ENCODE measurements at regions not wholly inside any gene's neighbourhood (a gene's known extent, or its start where the extent isn't known, plus 50 kb on each side); places are given as distances from the start of the nearest gene placed in this dataset.

DNA sequence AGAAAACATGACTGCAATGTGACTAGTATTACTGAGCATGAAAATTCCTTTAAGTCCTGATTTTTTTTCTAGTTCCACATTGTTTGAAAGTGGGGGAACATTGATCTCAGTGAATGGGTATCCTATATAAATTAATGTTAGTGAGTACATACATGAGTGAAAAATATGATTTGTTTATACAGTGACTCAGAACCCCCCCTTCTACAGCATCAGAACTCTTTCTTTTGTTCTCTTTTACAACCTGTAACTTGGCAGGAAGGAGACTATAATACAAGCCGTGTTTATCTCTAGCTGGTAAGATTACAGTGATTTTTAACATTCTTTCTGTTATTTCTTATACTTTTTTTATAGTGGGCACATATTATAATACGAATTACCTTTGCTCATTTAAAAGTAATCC is 384.7 kb downstream of the PDCD6IP start:
- Histone ChIP-seq H3K4me3 (ENCODE audit: control insufficient read depth in 2 of 3, extremely low read depth in 1 of 3, insufficient read depth in 2 of 3, low read depth in 1 of 3, low read length in 3 of 3) (no peak overlapping the region), H3K36me3 (ENCODE audit: control insufficient read depth in 2 of 2, extremely low read depth in 1 of 2, insufficient read depth in 2 of 2, low read length in 2 of 2) (no peaks in the 10 kb centered on the region), H3K4me2 (ENCODE audit: control insufficient read depth, extremely low read depth, insufficient read depth, low read depth, low read length) (no peak overlapping the region), H3K27ac (ENCODE audit: control insufficient read depth, insufficient read depth, low read length) (no peak overlapping the region), H3K9me3 (ENCODE audit: control insufficient read depth, low read depth, low read length) (no peaks in the 10 kb centered on the region), H3K79me2 (ENCODE audit: control insufficient read depth, insufficient read depth, low read length) (no peaks in the 10 kb centered on the region), H4K20me1 (ENCODE audit: control insufficient read depth, extremely low read depth, insufficient read depth, low read length) (no peaks in the 10 kb centered on the region), H3K4me1 (ENCODE audit: control insufficient read depth, extremely low read depth, insufficient read depth, low read length) (no peaks in the 10 kb centered on the region), H3K9ac (ENCODE audit: control insufficient read depth, extremely low read depth, insufficient read depth, low read length) (no peak overlapping the region), H2AFZ (ENCODE audit: control insufficient read depth, low read length) (no peak overlapping the region), H3K27me3 (ENCODE audit: control insufficient read depth, extremely low read depth, insufficient read depth, low read length) (peaks cover 4% of the 10 kb centered on the region), H3K9me1 (ENCODE audit: control insufficient read depth, extremely low read depth, insufficient read depth, low read length) (no peaks in the 10 kb centered on the region)
- DNase-seq (ENCODE audit: low read depth, low spot score) (no peak), FAIRE-seq (no peak)
- dilution Hi-C loops (cut with MboI; ENCODE audit: extremely low pct_ligation_motif_present, low sequenced_read_pairs), result no loop called here
- TF ChIP-seq, protein P1, sequence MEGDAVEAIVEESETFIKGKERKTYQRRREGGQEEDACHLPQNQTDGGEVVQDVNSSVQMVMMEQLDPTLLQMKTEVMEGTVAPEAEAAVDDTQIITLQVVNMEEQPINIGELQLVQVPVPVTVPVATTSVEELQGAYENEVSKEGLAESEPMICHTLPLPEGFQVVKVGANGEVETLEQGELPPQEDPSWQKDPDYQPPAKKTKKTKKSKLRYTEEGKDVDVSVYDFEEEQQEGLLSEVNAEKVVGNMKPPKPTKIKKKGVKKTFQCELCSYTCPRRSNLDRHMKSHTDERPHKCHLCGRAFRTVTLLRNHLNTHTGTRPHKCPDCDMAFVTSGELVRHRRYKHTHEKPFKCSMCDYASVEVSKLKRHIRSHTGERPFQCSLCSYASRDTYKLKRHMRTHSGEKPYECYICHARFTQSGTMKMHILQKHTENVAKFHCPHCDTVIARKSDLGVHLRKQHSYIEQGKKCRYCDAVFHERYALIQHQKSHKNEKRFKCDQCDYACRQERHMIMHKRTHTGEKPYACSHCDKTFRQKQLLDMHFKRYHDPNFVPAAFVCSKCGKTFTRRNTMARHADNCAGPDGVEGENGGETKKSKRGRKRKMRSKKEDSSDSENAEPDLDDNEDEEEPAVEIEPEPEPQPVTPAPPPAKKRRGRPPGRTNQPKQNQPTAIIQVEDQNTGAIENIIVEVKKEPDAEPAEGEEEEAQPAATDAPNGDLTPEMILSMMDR (optimal IDR thresholded peaks at IDR 0.05 in 1 of 3, IDR thresholded peaks at IDR 0.05 in 1 of 3, conservative IDR thresholded peaks at IDR 0.05 in 1 of 3; ENCODE audit: extremely low read depth in 1 of 3, insufficient read depth in 2 of 3, low read length in 3 of 3), result no peak
- no peak for TF ChIP-seq EZH2 (IDR thresholded peaks at IDR 0.05; ENCODE audit: low read length)

DNA sequence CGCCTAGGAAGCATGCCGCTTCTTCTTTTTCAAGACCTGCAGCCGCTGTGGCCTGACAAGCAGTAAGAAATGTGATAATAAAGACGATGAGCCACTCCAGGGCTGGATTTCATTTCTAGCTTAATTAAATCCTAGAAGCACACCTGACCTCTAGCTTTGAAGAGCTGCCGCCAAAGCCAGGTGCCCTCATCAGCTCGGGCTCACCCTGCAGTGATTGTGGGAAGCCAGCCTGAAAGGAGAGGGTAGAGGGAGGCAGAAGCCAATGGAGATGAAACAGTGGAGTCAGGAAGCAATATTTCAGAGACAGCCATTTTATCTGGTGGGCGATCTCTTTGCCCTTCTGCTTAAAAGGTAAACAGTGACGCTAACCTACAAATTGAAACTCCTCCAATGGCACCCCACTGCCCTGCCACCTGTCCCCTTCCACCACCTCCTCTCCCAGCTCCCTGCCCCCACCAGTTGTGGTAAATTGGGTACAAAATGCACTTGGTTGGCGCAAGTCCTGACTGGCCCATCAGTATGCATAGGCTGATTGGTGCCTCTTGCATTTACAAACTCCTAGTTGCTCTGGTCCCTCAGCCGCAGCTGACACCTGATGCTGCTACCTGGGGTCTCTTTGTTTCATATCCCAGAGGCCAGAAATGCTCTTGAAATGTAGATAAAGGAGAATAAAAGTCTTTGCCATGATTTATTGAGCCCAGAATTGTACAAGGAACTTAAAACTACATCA is 385.3 kb downstream of the PDCD6IP start:
- Histone ChIP-seq H3K9me1 (ENCODE audit: control insufficient read depth, extremely low read depth, insufficient read depth, low read length) (no peaks in the 10 kb centered on the region), H3K79me2 (ENCODE audit: control insufficient read depth, insufficient read depth, low read length) (no peaks in the 10 kb centered on the region), H3K4me2 (ENCODE audit: control insufficient read depth, extremely low read depth, insufficient read depth, low read depth, low read length) (no peak overlapping the region), H2AFZ (ENCODE audit: control insufficient read depth, low read length) (no peak overlapping the region), H3K9ac (ENCODE audit: control insufficient read depth, extremely low read depth, insufficient read depth, low read length) (no peak overlapping the region), H3K27ac (ENCODE audit: control insufficient read depth, insufficient read depth, low read length) (no peak overlapping the region), H4K20me1 (ENCODE audit: control insufficient read depth, extremely low read depth, insufficient read depth, low read length) (no peaks in the 10 kb centered on the region), H3K4me3 (ENCODE audit: control insufficient read depth in 2 of 3, extremely low read depth in 1 of 3, insufficient read depth in 2 of 3, low read depth in 1 of 3, low read length in 3 of 3) (no peak overlapping the region), H3K4me1 (ENCODE audit: control insufficient read depth, extremely low read depth, insufficient read depth, low read length) (no peaks in the 10 kb centered on the region), H3K9me3 (ENCODE audit: control insufficient read depth, low read depth, low read length) (no peaks in the 10 kb centered on the region), H3K36me3 (ENCODE audit: control insufficient read depth in 2 of 2, extremely low read depth in 1 of 2, insufficient read depth in 2 of 2, low read length in 2 of 2) (no peaks in the 10 kb centered on the region), H3K27me3 (ENCODE audit: control insufficient read depth, extremely low read depth, insufficient read depth, low read length) (peaks cover 4% of the 10 kb centered on the region)
- FAIRE-seq (no peak), DNase-seq (ENCODE audit: low read depth, low spot score) (no peak)
- dilution Hi-C loops (cut with MboI; ENCODE audit: extremely low pct_ligation_motif_present, low sequenced_read_pairs), result no loop called here
- TF ChIP-seq, protein P1 (optimal IDR thresholded peaks at IDR 0.05 in 1 of 3, IDR thresholded peaks at IDR 0.05 in 1 of 3, conservative IDR thresholded peaks at IDR 0.05 in 1 of 3; ENCODE audit: extremely low read depth in 1 of 3, insufficient read depth in 2 of 3, low read length in 3 of 3), result no peak
- no peak for TF ChIP-seq EZH2 (IDR thresholded peaks at IDR 0.05; ENCODE audit: low read length)

Data from keratinocyte (primary cell).